H1 (cell line): ENCODE measurements at regions not wholly inside any gene's neighbourhood (a gene's known extent, or its start where the extent isn't known, plus 50 kb on each side); places are given as distances from the start of the nearest gene placed in this dataset.

Experiments
- CTCF ChIA-PET: fragments of 300-600 bp; sonication (Branson Sonifier 250); formaldehyde crosslinking; loops from one replicate; lab custom pipeline; 2021; ENCODE audit not compliant: partially characterized antibody; lab: Charles Lee
- POLR2A ChIA-PET: fragments of 300-600 bp; sonication (Branson Sonifier 250); formaldehyde crosslinking; loops from one replicate; lab custom pipeline; 2021; ENCODE audit warnings: inconsistent platforms; ENCODE audit not compliant: partially characterized antibody; lab: Charles Lee
- DNase-seq, 2 experiments: peaks; one replicate each; pipeline versions ENCODE4 v3.0.0 to v3.0.0-alpha.2; 2010 to 2022; ENCODE audit warnings: low spot score in 2 of 2, low read depth in 1 of 2, mixed read lengths in 1 of 2
- FAIRE-seq: peaks from 2 replicates; lab custom pipeline; 2011; peaks lifted over from hg19 to GRCh38; lab: Jason Lieb, UNC
- H2AFZ ChIP-seq: 2 replicates; pipeline ENCODE4 v1.8.1; 2012; ENCODE audit warnings: low read length, inconsistent platforms
- H2AK5ac ChIP-seq: 2 replicates; pipeline ENCODE4 v1.6.1; 2013; ENCODE audit warnings: low read depth, low read length
- H2BK120ac ChIP-seq: replicated peaks from 2 replicates; pipeline ENCODE3; 2013; ENCODE audit warnings: low read depth, low read length, inconsistent platforms
- H2BK12ac ChIP-seq: 2 replicates; pipeline ENCODE4 v1.6.1; 2013; ENCODE audit warnings: low read depth, low read length
- H2BK15ac ChIP-seq: 2 replicates; pipeline ENCODE4 v1.6.1; 2013; ENCODE audit warnings: low read length
- H2BK20ac ChIP-seq: 2 replicates; pipeline ENCODE4 v1.6.1; 2013; ENCODE audit warnings: low read length
- H2BK5ac ChIP-seq: 2 replicates; pipeline ENCODE4 v1.6.1; 2013; ENCODE audit warnings: low read depth, low read length
- H3K14ac ChIP-seq: 2 replicates; pipeline ENCODE4 v1.6.1; 2013; ENCODE audit warnings: inconsistent platforms; ENCODE audit not compliant: insufficient read length
- H3K18ac ChIP-seq: 2 replicates; pipeline ENCODE4 v1.6.1; 2013; ENCODE audit warnings: low read length; ENCODE audit errors: extremely low read depth
- H3K23ac ChIP-seq: 2 replicates; pipeline ENCODE4 v1.6.1; 2013; ENCODE audit warnings: inconsistent platforms; ENCODE audit not compliant: insufficient read length
- H3K23me2 ChIP-seq: 2 replicates; pipeline ENCODE4 v1.6.1; 2013; ENCODE audit warnings: low read depth, low read length
- H3K27ac ChIP-seq: 2 replicates; pipeline ENCODE4 v1.6.1; 2011; ENCODE audit warnings: low read depth, low read length, inconsistent platforms
- H3K27me3 ChIP-seq, 4 experiments: replicated peaks in 1 of 4; 1 replicate in 1 of 4; 2 replicates in 3 of 4; pipeline versions ENCODE4 v1.6.1 to v1.8.1; 2011 to 2013; ENCODE audit warnings: low read length in 3 of 4, mild to moderate bottlenecking in 3 of 4, inconsistent platforms in 2 of 4, mixed read lengths in 2 of 4, moderate library complexity in 1 of 4; ENCODE audit not compliant: control insufficient read depth in 3 of 4, insufficient read depth in 3 of 4; ENCODE audit errors: extremely low read depth in 1 of 4
- H3K36me3 ChIP-seq, 4 experiments: 2 replicates each; pipeline versions ENCODE4 v1.6.1 to v1.8.1; 2011 to 2013; ENCODE audit warnings: mild to moderate bottlenecking in 4 of 4, low read length in 3 of 4, moderate library complexity in 2 of 4, control low read depth in 1 of 4, inconsistent platforms in 1 of 4; ENCODE audit not compliant: insufficient read depth in 4 of 4, control insufficient read depth in 2 of 4
- H3K4ac ChIP-seq: replicated peaks from 2 replicates; pipeline ENCODE3; 2013; ENCODE audit warnings: low read length, low read depth, mixed read lengths, inconsistent platforms; ENCODE audit not compliant: insufficient read length
- H3K4me1 ChIP-seq, 4 experiments: replicated peaks in 1 of 4; 1 replicate in 1 of 4; 2 replicates in 3 of 4; pipeline versions ENCODE4 v1.6.1 to v1.8.1; 2011 to 2013; ENCODE audit warnings: low read length in 3 of 4, inconsistent platforms in 2 of 4, mixed read lengths in 1 of 4; ENCODE audit not compliant: insufficient read depth in 4 of 4, control insufficient read depth in 3 of 4
- H3K4me2 ChIP-seq, 2 experiments: 2 replicates each; pipeline versions ENCODE4 v1.6.1 to v1.8.1; 2011 to 2013; ENCODE audit warnings: low read depth in 2 of 2, low read length in 2 of 2, control low read depth in 1 of 2, inconsistent platforms in 1 of 2, mild to moderate bottlenecking in 1 of 2; ENCODE audit not compliant: insufficient read depth in 1 of 2
- H3K4me3 ChIP-seq, 4 experiments: fragments of 200-600, 300-600 bp in 1 of 4; sonication (generic), shearing (Covaris generic), sonication (Bioruptor Twin) in 1 of 4; 2 replicates each; pipeline versions ENCODE4 v1.5.1 to v1.8.1; 2011 to 2016; ENCODE audit warnings: low read length in 4 of 4, low read depth in 3 of 4, control low read depth in 2 of 4, inconsistent platforms in 2 of 4, mild to moderate bottlenecking in 2 of 4, mixed read lengths in 1 of 4, moderate library complexity in 1 of 4; ENCODE audit not compliant: insufficient read depth in 2 of 4; ENCODE audit errors: extremely low read depth in 1 of 4
- H3K56ac ChIP-seq: replicated peaks from 2 replicates; pipeline ENCODE3; 2013; ENCODE audit warnings: low read depth, mild to moderate bottlenecking, mixed read lengths, low read length, inconsistent platforms; ENCODE audit not compliant: insufficient read length
- H3K79me1 ChIP-seq: 2 replicates; pipeline ENCODE4 v1.6.1; 2013; ENCODE audit warnings: low read depth, low read length, control low read depth
- H3K79me2 ChIP-seq, 2 experiments: 2 replicates each; pipeline versions ENCODE4 v1.6.1 to v1.8.1; 2012 to 2013; ENCODE audit warnings: low read length in 2 of 2, mild to moderate bottlenecking in 2 of 2, inconsistent platforms in 1 of 2; ENCODE audit not compliant: insufficient read depth in 2 of 2, control insufficient read depth in 1 of 2
- H3K9ac ChIP-seq, 4 experiments: replicated peaks in 1 of 4; 1 replicate in 1 of 4; 2 replicates in 3 of 4; pipeline versions ENCODE4 v1.6.1 to v1.8.1; 2011 to 2013; ENCODE audit warnings: low read depth in 3 of 4, low read length in 3 of 4, control low read depth in 2 of 4, mild to moderate bottlenecking in 2 of 4, moderate library complexity in 2 of 4, inconsistent platforms in 1 of 4; ENCODE audit errors: extremely low read depth in 1 of 4
- H3K9me3 ChIP-seq, 2 experiments: 2 replicates each; pipeline versions ENCODE4 v1.6.1 to v1.8.1; 2012 to 2013; ENCODE audit warnings: mild to moderate bottlenecking in 2 of 2, moderate library complexity in 2 of 2, control low read depth in 1 of 2, inconsistent platforms in 1 of 2, low read depth in 1 of 2, low read length in 1 of 2, mixed read lengths in 1 of 2; ENCODE audit not compliant: insufficient read depth in 2 of 2
- H4K20me1 ChIP-seq, 2 experiments: replicated peaks in 1 of 2; 2 replicates each; pipeline versions ENCODE3 to v1.8.1; 2011 to 2013; ENCODE audit warnings: inconsistent platforms in 2 of 2, low read length in 2 of 2, mild to moderate bottlenecking in 1 of 2; ENCODE audit not compliant: insufficient read depth in 2 of 2, control insufficient read depth in 1 of 2
- H4K5ac ChIP-seq: 2 replicates; pipeline ENCODE4 v1.6.1; 2013; ENCODE audit warnings: low read length, low read depth, mixed read lengths, inconsistent platforms; ENCODE audit not compliant: insufficient read length
- H4K8ac ChIP-seq: 2 replicates; pipeline ENCODE4 v1.8.0; 2013; ENCODE audit warnings: mild to moderate bottlenecking, moderate library complexity, low read length, inconsistent platforms; ENCODE audit not compliant: insufficient read depth; ENCODE audit errors: extremely low read depth
- H4K91ac ChIP-seq: replicated peaks from 2 replicates; pipeline ENCODE3; 2013; ENCODE audit warnings: low read length, mixed read lengths, inconsistent platforms; ENCODE audit not compliant: insufficient read length
- CBX8 ChIP-seq: fragments of 300-800, 300-1000 bp; sonication (generic); IDR thresholded peaks from 2 replicates; pipeline ENCODE4 v1.7.1; 2016; ENCODE audit warnings: low read depth, low read length, borderline replicate concordance
- CEBPB ChIP-seq: IDR thresholded peaks from 2 replicates; pipeline ENCODE4 v1.6.1; 2012; ENCODE audit warnings: low read depth, low read length
- CHD1 ChIP-seq: IDR thresholded peaks from 2 replicates; pipeline ENCODE4 v1.6.1; 2012; ENCODE audit warnings: low read depth, low read length, improper control_type of control experiment
- E2F6 ChIP-seq: IDR thresholded peaks from 2 replicates; pipeline ENCODE4 v1.6.1; 2012; ENCODE audit warnings: inconsistent platforms
- HDAC2 ChIP-seq, 2 experiments: fragments of 300-600 bp in 1 of 2; sonication (generic) in 1 of 2; IDR thresholded peaks; 2 replicates each; pipeline ENCODE4 v1.6.1; 2011 to 2012; ENCODE audit warnings: low read depth in 2 of 2, low read length in 2 of 2, mild to moderate bottlenecking in 2 of 2, moderate library complexity in 2 of 2, borderline replicate concordance in 1 of 2, inconsistent platforms in 1 of 2
- KDM5A ChIP-seq: fragments of 200-600 bp; IDR thresholded peaks from 2 replicates; pipeline ENCODE4 v1.7.1; 2012; ENCODE audit warnings: mild to moderate bottlenecking, low read length, inconsistent platforms, mixed read lengths
- NANOG ChIP-seq: IDR thresholded peaks from 2 replicates; pipeline ENCODE4 v1.6.1; 2011; ENCODE audit warnings: low read length, low read depth, mild to moderate bottlenecking, inconsistent platforms; ENCODE audit not compliant: insufficient read depth, poor library complexity, severe bottlenecking
- POLR2AphosphoS5 ChIP-seq: IDR thresholded peaks from 2 replicates; pipeline ENCODE4 v1.6.1; 2011; ENCODE audit warnings: low read depth, low read length
- RAD21 ChIP-seq, 2 experiments: IDR thresholded peaks in 1 of 2; conservative IDR thresholded peaks in 1 of 2; 2 replicates each; pipeline ENCODE4 v1.6.1; 2011; ENCODE audit warnings: low read depth in 2 of 2, low read length in 2 of 2, improper control_type of control experiment in 1 of 2, inconsistent platforms in 1 of 2, mild to moderate bottlenecking in 1 of 2, moderate library complexity in 1 of 2
- SAP30 ChIP-seq: fragments of 300-600 bp; sonication (generic); IDR thresholded peaks from 2 replicates; pipeline ENCODE4 v1.7.1; 2012; ENCODE audit warnings: low read length, moderate library complexity, mild to moderate bottlenecking, inconsistent platforms; ENCODE audit not compliant: insufficient read depth, insufficient replicate concordance
- SIX5 ChIP-seq: IDR thresholded peaks from 2 replicates; pipeline ENCODE4 v1.6.1; 2011; ENCODE audit warnings: mild to moderate bottlenecking, low read depth, low read length
- SP4 ChIP-seq: IDR thresholded peaks from 2 replicates; pipeline ENCODE4 v1.6.1; 2012; ENCODE audit warnings: low read length, inconsistent platforms
- TAF1 ChIP-seq: IDR thresholded peaks from 2 replicates; pipeline ENCODE4 v1.6.1; 2011; ENCODE audit warnings: mild to moderate bottlenecking, low read depth, low read length
- TBP ChIP-seq: IDR thresholded peaks from 2 replicates; pipeline ENCODE4 v1.6.1; 2011; ENCODE audit warnings: low read depth, low read length, improper control_type of control experiment
- TCF12 ChIP-seq: IDR thresholded peaks from 2 replicates; pipeline ENCODE4 v1.6.1; 2011; ENCODE audit warnings: low read depth, mild to moderate bottlenecking, low read length

GRCh38 chr2:146351689-146352088, 1493.1 kb upstream of the ACVR2A start:
- Histone ChIP-seq H3K27me3 (no peaks in the 10 kb centered on the region), H2BK20ac (no peak overlapping the region), H4K91ac (no peak overlapping the region), H3K14ac (no peak overlapping the region), H3K27ac (no peak overlapping the region), H4K5ac (no peak overlapping the region), H3K18ac (no peak overlapping the region), H3K9me3 (no peaks in the 10 kb centered on the region), H3K36me3 (no peaks in the 10 kb centered on the region), H3K4ac (no peak overlapping the region), H3K4me3 (no peak overlapping the region), H2AK5ac (no peak overlapping the region), H3K23ac (no peak overlapping the region), H3K4me2 (no peak overlapping the region), H2BK5ac (no peak overlapping the region), H2BK120ac (no peak overlapping the region), H4K8ac (no peak overlapping the region), H2BK12ac (no peak overlapping the region), H3K9ac (no peak overlapping the region), H2BK15ac (no peak overlapping the region), H2AFZ (no peak overlapping the region), H3K79me2 (no peaks in the 10 kb centered on the region), H3K4me1 (no peaks in the 10 kb centered on the region), H3K79me1 (no peaks in the 10 kb centered on the region), H3K23me2 (no peaks in the 10 kb centered on the region), H4K20me1 (no peaks in the 10 kb centered on the region), H3K56ac (no peak overlapping the region)
- POLR2A ChIA-PET: no interaction called here
- TF ChIP-seq POLR2AphosphoS5 (no peak), SP4 (no peak), E2F6 (no peak), CEBPB (no peak), HDAC2 (IDR thresholded peaks at IDR 0.05; ENCODE audit: borderline replicate concordance in 1 of 2, low read depth in 2 of 2, low read length in 2 of 2) (no peak), RAD21 (IDR thresholded peaks at IDR 0.05 in 1 of 2, conservative IDR thresholded peaks at IDR 0.05 in 1 of 2; ENCODE audit: low read depth in 2 of 2, low read length in 2 of 2) (no peak), SAP30 (no peak), CBX8 (no peak), NANOG (no peak), TCF12 (no peak), CHD1 (no peak), KDM5A (no peak), TBP (no peak), TAF1 (no peak), SIX5 (no peak)
- DNase-seq (no peak), FAIRE-seq (no peak)
- CTCF ChIA-PET: no interaction called here
